ENCODE measurements at regions not wholly inside any gene's neighbourhood (a gene's known extent, or its start where the extent isn't known, plus 50 kb on each side); places are given as distances from the start of the nearest gene placed in this dataset.

- DNase-seq = no peak
- 15 to 16% methylated on average over 2 of the region's 2 CpGs for WGBS, 2 donors
- no peaks in the 10 kb centered on the region for H3K9me3 ChIP-seq
- H3K4me1 ChIP-seq = no peaks in the 10 kb centered on the region
- H3K36me3 ChIP-seq (replicated peaks in 1 of 2; ENCODE audit: insufficient read depth in 1 of 2, low read depth in 2 of 2) = no peaks in the 10 kb centered on the region
- no peaks in the 10 kb centered on the region for H3K27me3 ChIP-seq
- intact Hi-C loops (cut with DNase I) = no loop called here
- H3K4me3 ChIP-seq = no peak overlapping the region
- no peak for ATAC-seq
- TF ChIP-seq CTCF (IDR thresholded peaks at IDR 0.05) (no peak), POLR2A (IDR thresholded peaks at IDR 0.05) (no peak)
- no peak overlapping the region for H3K27ac ChIP-seq
Observed at GRCh38 chr3:24923570-24923969, 428.9 kb upstream of the THRB start.

DNA sequence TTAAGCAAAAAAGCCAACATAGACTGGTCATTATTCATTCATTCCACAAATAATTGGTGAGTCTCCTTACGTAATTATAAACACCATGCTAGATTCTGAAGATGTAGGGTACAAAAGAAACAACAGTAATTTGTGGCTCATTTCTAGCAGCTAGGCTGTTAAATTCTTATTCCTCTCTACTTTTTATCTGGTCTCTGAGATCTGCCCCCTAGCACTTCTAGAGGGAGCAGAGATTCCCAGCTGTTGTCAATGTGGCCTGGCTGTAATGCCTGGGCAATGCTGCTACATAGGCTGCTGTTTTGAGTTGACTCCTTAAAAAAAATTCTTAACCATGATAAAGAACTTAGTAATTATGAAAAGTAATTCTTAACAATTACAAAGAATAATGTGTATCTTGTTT, 434.9 kb upstream of the THRB start:
- no peak for ATAC-seq
- TF ChIP-seq CTCF (IDR thresholded peaks at IDR 0.05) = no peak
- TF ChIP-seq POLR2A (IDR thresholded peaks at IDR 0.05) = no peak
- Histone ChIP-seq H3K4me3 (no peak overlapping the region), H3K27ac (no peak overlapping the region), H3K9me3 (no peaks in the 10 kb centered on the region), H3K27me3 (no peaks in the 10 kb centered on the region), H3K4me1 (no peaks in the 10 kb centered on the region), H3K36me3 (replicated peaks in 1 of 2; ENCODE audit: insufficient read depth in 1 of 2, low read depth in 2 of 2) (no peaks in the 10 kb centered on the region)
- 89 to 97% methylated on average over 1 of the region's 1 CpG for WGBS, 2 donors
- DNase-seq = no peak
- intact Hi-C loops (cut with DNase I) = no loop called here

DNA sequence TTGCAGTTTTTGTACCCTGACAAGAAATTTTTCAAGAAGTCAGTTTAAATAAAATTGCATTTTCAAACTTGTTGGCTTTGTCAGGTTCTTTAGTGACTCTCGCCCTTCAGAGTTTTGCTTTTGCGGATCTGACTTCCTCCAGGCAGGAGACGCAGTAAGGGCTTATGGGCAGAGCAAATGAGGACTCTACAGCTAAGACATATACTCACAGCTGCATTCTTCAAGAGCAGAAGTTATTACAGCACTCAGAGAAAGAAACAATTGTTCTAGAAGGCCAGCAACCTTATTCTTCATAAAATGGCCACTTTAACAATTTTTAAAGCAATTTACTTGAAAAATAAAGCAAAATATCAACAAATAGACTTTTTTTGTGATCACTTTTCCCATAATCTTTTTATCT, 438.8 kb upstream of the THRB start:
- no peak overlapping the region for H3K4me3 ChIP-seq
- H3K4me1 ChIP-seq = no peaks in the 10 kb centered on the region
- WGBS, 2 donors = 76 to 81% methylated on average over 3 of the region's 3 CpGs
- no peaks in the 10 kb centered on the region for H3K27me3 ChIP-seq
- no peak for TF ChIP-seq CTCF (IDR thresholded peaks at IDR 0.05)
- TF ChIP-seq POLR2A (IDR thresholded peaks at IDR 0.05) = no peak
- ATAC-seq (no peak), DNase-seq (no peak)
- no peaks in the 10 kb centered on the region for H3K9me3 ChIP-seq
- intact Hi-C loops (cut with DNase I) = no loop called here
- H3K27ac ChIP-seq = no peak overlapping the region
- H3K36me3 ChIP-seq (replicated peaks in 1 of 2; ENCODE audit: insufficient read depth in 1 of 2, low read depth in 2 of 2) = no peaks in the 10 kb centered on the region

GRCh38 chr3:24936574-24936973, 441.9 kb upstream of the THRB start:
- no peaks in the 10 kb centered on the region for H3K27me3 ChIP-seq
- TF ChIP-seq CTCF (IDR thresholded peaks at IDR 0.05) = no peak
- no peak for TF ChIP-seq POLR2A (IDR thresholded peaks at IDR 0.05)
- H3K4me3 ChIP-seq = no peak overlapping the region
- no peaks in the 10 kb centered on the region for H3K4me1 ChIP-seq
- WGBS, 2 donors = 54 to 69% methylated on average over 1 of the region's 1 CpG
- DNase-seq (no peak), ATAC-seq (no peak)
- intact Hi-C loops (cut with DNase I) = no loop called here
- H3K27ac ChIP-seq = no peak overlapping the region
- H3K9me3 ChIP-seq = no peaks in the 10 kb centered on the region
- no peaks in the 10 kb centered on the region for H3K36me3 ChIP-seq (replicated peaks in 1 of 2; ENCODE audit: insufficient read depth in 1 of 2, low read depth in 2 of 2)

DNA sequence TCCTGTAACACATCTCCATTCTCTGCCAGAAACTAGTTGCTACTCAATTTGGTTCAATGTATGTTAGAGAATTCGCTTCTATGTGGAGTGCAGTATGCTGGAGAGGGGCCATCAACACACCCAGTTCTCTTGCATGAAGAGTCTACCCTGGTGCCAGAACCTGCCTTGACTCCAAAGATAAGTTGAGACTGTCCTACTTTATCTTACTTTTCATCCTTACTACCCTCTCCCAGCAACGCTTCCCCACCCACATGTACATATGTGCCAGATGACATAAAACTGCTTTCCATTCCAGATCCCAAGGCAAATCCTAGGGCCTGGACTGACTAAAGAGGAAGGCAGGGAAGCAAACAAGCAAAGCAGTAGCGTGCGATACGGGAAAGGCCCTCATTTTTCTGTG, 442.6 kb upstream of the THRB start:
- no peak for DNase-seq
- Histone ChIP-seq H3K27ac (no peak overlapping the region), H3K27me3 (no peaks in the 10 kb centered on the region), H3K4me3 (no peak overlapping the region), H3K9me3 (no peaks in the 10 kb centered on the region), H3K36me3 (replicated peaks in 1 of 2; ENCODE audit: insufficient read depth in 1 of 2, low read depth in 2 of 2) (no peaks in the 10 kb centered on the region), H3K4me1 (no peaks in the 10 kb centered on the region)
- intact Hi-C loops (cut with DNase I) = no loop called here
- WGBS, 2 donors = 80 to 82% methylated on average over 5 of the region's 5 CpGs
- TF ChIP-seq POLR2A (IDR thresholded peaks at IDR 0.05) = no peak
- TF ChIP-seq CTCF (IDR thresholded peaks at IDR 0.05) = no peak
- ATAC-seq = no peak
